GM19455 (cell line): ENCODE measurements at regions not wholly inside any gene's neighbourhood (a gene's known extent, or its start where the extent isn't known, plus 50 kb on each side); places are given as distances from the start of the nearest gene placed in this dataset.

Experiments
- ATAC-seq: cut with Tn5 transposase; IDR thresholded peaks from one replicate; pipeline ENCODE4 v1.9.1; 2021; ENCODE audit not compliant: unreplicated experiment

- no peak for ATAC-seq
These were observed 82.2 kb downstream of the EPDR1 start for GRCh38 chr7:38002689-38003088.

GRCh38 chr7:38006559-38006958 is 86.1 kb downstream of the EPDR1 start:
- no peak for ATAC-seq

GRCh38 chr7:38007096-38007495 is 86.7 kb downstream of the EPDR1 start:
- no peak for ATAC-seq

GRCh38 chr7:38013246-38013645 is 92.8 kb downstream of the EPDR1 start:
- no peak for ATAC-seq

GRCh38 chr7:38016567-38016966 is 96.1 kb downstream of the EPDR1 start:
- no peak for ATAC-seq

GRCh38 chr7:38017320-38017719 is 96.9 kb downstream of the EPDR1 start:
- ATAC-seq, result no peak

- ATAC-seq, result no peak
These were observed 99.8 kb downstream of the EPDR1 start for GRCh38 chr7:38020121-38020785.

- ATAC-seq, result no peak
These were observed 101.5 kb downstream of the EPDR1 start for GRCh38 chr7:38021892-38022291.

- no peak for ATAC-seq
These were observed 105.4 kb downstream of the EPDR1 start for GRCh38 chr7:38025815-38026214.

GRCh38 chr7:38027884-38028455 is 107.5 kb downstream of the EPDR1 start:
- no peak for ATAC-seq

- no peak for ATAC-seq
These were observed 113.8 kb downstream of the EPDR1 start for GRCh38 chr7:38034062-38034908.

- ATAC-seq, result no peak
These were observed 120.4 kb downstream of the EPDR1 start for GRCh38 chr7:38040831-38041230.

GRCh38 chr7:38049679-38050078 is 128.4 kb upstream of the STARD3NL start:
- ATAC-seq, result no peak

GRCh38 chr7:38051311-38051710 is 126.7 kb upstream of the STARD3NL start:
- ATAC-seq, result no peak

GRCh38 chr7:38051786-38052185 is 126.3 kb upstream of the STARD3NL start:
- no peak for ATAC-seq

GRCh38 chr7:38052786-38053185 is 125.3 kb upstream of the STARD3NL start:
- ATAC-seq, result no peak

GRCh38 chr7:38054199-38054598 is 123.8 kb upstream of the STARD3NL start:
- ATAC-seq, result no peak

- no peak for ATAC-seq
These were observed 120.2 kb upstream of the STARD3NL start for GRCh38 chr7:38057829-38058228.

GRCh38 chr7:38060116-38060515 is 117.9 kb upstream of the STARD3NL start:
- ATAC-seq, result no peak

GRCh38 chr7:38060637-38061036 is 117.4 kb upstream of the STARD3NL start:
- ATAC-seq, result no peak

- no peak for ATAC-seq
These were observed 111.7 kb upstream of the STARD3NL start for GRCh38 chr7:38066391-38066790.

GRCh38 chr7:38068461-38068860 is 109.6 kb upstream of the STARD3NL start:
- ATAC-seq, result no peak
